ENCODE measurements at regions not wholly inside any gene's neighbourhood (a gene's known extent, or its start where the extent isn't known, plus 50 kb on each side); places are given as distances from the start of the nearest gene placed in this dataset.

DNA sequence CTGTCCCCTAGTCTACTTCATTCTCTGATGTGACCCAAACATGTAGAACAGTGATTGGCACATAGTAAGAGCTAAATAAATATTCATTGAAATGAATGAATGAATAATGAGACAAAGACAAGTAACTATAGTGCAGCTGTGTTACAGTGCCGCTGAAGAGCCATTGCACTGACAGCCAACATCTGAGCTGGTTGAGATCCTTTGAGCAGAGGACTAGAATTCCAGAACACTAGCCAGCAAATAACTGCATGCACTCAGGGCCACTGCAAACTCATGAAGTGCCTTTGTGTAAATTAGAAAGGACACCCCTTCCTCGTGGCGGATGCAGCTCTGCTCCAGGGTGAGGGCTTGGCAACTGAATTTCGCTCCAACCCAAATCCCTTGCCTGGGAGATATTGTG, 230.3 kb upstream of the CDYL start:
- FAIRE-seq (no peak), DNase-seq (ENCODE audit: insufficient read length, low spot score) (no peak)
- no peak for TF ChIP-seq CTCF (IDR thresholded peaks at IDR 0.05; ENCODE audit: insufficient read depth, missing control alignments)

DNA sequence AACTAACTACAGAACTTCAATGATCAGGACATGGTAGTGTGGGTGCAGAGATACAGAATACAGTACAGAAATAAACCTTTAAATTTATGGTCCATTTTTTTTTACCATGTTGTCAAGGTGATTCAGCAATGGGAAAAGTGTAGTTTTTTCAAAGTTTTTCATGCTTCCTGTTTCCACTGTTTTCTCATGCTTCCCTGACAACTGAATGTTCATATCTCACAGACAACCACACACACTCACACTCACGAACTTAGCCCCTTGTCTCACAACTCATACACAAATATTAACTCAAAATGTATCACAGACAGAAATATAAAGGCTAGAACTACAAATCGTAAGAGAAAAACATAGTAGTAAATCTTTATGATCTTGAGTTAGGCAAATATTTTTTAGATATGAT, 232.6 kb upstream of the CDYL start:
- FAIRE-seq: no peak
- TF ChIP-seq CTCF (IDR thresholded peaks at IDR 0.05; ENCODE audit: insufficient read depth, missing control alignments): no peak
- DNase-seq (ENCODE audit: insufficient read length, low spot score): no peak

- FAIRE-seq (no peak), DNase-seq (ENCODE audit: insufficient read length, low spot score) (no peak)
- no peak for TF ChIP-seq CTCF (IDR thresholded peaks at IDR 0.05; ENCODE audit: insufficient read depth, missing control alignments)
These were observed 242.6 kb upstream of the CDYL start for GRCh38 chr6:4533576-4533975.

DNA sequence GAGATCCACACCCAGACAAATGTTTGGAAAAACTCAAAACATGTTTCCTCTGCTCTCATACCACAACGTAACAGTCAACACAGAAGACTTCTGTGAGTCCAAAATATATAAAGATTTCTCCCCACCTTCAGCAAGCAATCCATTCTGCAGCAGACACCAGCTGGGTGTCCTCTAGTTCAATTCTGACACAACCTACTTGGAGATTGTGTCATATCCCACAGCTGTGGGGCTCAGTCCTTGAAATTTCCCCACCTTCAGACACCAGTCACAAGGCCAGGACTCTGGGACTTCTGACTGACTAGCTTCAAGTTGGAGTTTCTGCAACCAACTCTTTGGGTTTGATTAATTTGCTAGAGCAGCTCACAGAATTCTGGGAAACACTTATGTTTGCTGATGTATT, 244.8 kb upstream of the CDYL start:
- TF ChIP-seq CTCF (IDR thresholded peaks at IDR 0.05; ENCODE audit: insufficient read depth, missing control alignments): no peak
- DNase-seq (ENCODE audit: insufficient read length, low spot score) (no peak), FAIRE-seq (no peak)

- FAIRE-seq: no peak
- TF ChIP-seq CTCF (IDR thresholded peaks at IDR 0.05; ENCODE audit: insufficient read depth, missing control alignments): no peak
- no peak for DNase-seq (ENCODE audit: insufficient read length, low spot score)
These were observed 253.8 kb upstream of the CDYL start for GRCh38 chr6:4522453-4522852.

- DNase-seq (ENCODE audit: insufficient read length, low spot score): no peak
- no peak for TF ChIP-seq CTCF (IDR thresholded peaks at IDR 0.05; ENCODE audit: insufficient read depth, missing control alignments)
- FAIRE-seq: no peak
These were observed 255.1 kb upstream of the CDYL start for GRCh38 chr6:4521070-4521469.

DNA sequence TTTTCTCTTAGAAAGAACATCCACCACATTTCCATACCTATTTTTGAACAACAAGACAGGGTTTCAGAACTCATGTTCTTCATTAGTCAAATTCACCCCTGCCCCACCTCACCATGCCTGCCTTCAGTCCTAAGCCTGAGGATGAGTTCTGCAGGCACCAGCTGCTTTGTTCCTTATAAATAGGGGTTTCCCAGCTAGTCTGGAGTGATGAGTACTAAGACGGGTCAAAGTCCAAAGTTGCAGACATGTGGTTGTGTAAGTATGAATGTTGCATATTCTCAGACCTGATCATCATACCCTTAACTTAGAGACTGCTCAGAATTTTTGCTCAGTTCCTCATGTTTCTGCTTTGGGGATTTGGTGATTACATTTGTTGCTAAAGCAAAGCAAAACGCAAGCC, 257.7 kb upstream of the CDYL start:
- FAIRE-seq: no peak
- TF ChIP-seq CTCF (IDR thresholded peaks at IDR 0.05; ENCODE audit: insufficient read depth, missing control alignments): no peak

More for the DNA sequence above, 257.7 kb upstream of the CDYL start:
- DNase-seq (ENCODE audit: insufficient read length, low spot score): no peak

Measured in D721Med (cell line).